ENCODE measurements at regions not wholly inside any gene's neighbourhood (a gene's known extent, or its start where the extent isn't known, plus 50 kb on each side); places are given as distances from the start of the nearest gene placed in this dataset.

DNA sequence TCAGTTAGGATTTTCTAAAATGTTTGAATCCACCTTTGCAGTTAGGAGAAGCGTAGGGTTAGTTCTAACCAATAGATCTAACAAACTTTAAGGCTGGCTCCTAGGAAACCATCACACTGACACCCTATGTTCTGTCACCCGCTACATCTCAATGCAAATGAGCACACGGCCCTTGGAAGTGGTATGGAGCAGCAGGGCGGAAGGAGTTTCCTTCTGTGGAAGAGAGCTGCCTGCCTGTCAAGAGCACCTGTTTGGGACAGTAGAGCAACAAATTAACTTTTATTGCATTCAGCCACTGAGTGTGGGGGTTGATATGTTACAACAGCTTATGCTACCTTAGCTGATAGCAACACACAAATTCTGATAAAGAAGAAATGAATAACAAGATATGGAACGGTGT is 306.9 kb upstream of the RAB6C start:
- TF ChIP-seq POLR2A (IDR thresholded peaks at IDR 0.05) = no peak
- TF ChIP-seq, protein P1, sequence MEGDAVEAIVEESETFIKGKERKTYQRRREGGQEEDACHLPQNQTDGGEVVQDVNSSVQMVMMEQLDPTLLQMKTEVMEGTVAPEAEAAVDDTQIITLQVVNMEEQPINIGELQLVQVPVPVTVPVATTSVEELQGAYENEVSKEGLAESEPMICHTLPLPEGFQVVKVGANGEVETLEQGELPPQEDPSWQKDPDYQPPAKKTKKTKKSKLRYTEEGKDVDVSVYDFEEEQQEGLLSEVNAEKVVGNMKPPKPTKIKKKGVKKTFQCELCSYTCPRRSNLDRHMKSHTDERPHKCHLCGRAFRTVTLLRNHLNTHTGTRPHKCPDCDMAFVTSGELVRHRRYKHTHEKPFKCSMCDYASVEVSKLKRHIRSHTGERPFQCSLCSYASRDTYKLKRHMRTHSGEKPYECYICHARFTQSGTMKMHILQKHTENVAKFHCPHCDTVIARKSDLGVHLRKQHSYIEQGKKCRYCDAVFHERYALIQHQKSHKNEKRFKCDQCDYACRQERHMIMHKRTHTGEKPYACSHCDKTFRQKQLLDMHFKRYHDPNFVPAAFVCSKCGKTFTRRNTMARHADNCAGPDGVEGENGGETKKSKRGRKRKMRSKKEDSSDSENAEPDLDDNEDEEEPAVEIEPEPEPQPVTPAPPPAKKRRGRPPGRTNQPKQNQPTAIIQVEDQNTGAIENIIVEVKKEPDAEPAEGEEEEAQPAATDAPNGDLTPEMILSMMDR (IDR thresholded peaks at IDR 0.05) = no peak

Measured in right lobe of liver (tissue), 4 donors.